ENCODE measurements at regions not wholly inside any gene's neighbourhood (a gene's known extent, or its start where the extent isn't known, plus 50 kb on each side); places are given as distances from the start of the nearest gene placed in this dataset.

DNA sequence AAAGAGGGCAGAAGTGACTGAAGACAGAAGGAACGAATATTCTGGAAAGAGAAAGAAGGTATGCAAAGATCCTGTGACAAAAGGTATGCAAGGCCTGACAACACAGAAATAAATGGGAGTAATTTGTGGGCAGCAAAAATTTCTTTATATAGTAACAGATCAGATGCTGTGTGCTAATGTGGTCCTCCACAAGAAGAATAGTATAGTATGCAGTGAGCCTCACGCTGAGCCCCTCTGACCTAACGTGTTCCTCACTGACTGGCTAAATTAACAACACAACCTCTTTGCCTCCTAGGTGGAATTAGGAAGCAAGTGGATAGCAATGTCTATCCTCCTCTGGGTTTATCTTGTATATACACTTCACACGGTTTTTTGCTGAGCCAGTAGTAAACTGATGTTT is 143.1 kb upstream of the SESN3 start:
- H3K4me1 ChIP-seq (ENCODE audit: insufficient read depth, low read length), result no peaks in the 10 kb centered on the region
- H3K4me3 Mint-ChIP-seq, result no peak overlapping the region
- ChIA-PET POLR2A (no interaction called here), CTCF (no interaction called here)
- ATAC-seq (ENCODE audit: poor library complexity) (no peak), DNase-seq (no peak)
- no peaks in the 10 kb centered on the region for H3K9me3 ChIP-seq (ENCODE audit: control insufficient read depth in 1 of 2, insufficient read depth in 1 of 2, low read length in 2 of 2)
- H3K4me1 Mint-ChIP-seq (ENCODE audit: low read depth), result no peaks in the 10 kb centered on the region
- H3K36me3 Mint-ChIP-seq (ENCODE audit: low read depth), result no peaks in the 10 kb centered on the region
- intact Hi-C loops (cut with DNase I, micrococcal nuclease), result loop anchor here in 1 of 2 experiments (10.0 kb wide), 1 partner anchor 139 kb away; the partner anchor contains the start of gene SESN3
- no peak overlapping the region for H3K27ac Mint-ChIP-seq
- no peak overlapping the region for H3K4me3 ChIP-seq (ENCODE audit: low read length)
- no peaks in the 10 kb centered on the region for H3K9me3 Mint-ChIP-seq
- TF ChIP-seq CTCF (IDR thresholded peaks at IDR 0.05), result no peak
- H3K27me3 ChIP-seq (ENCODE audit: control insufficient read depth in 1 of 2, insufficient read depth in 2 of 2, low read length in 2 of 2), result no peaks in the 10 kb centered on the region
- H3K36me3 ChIP-seq (ENCODE audit: insufficient read depth, low read length), result no peaks in the 10 kb centered on the region
- no peak overlapping the region for H3K27ac ChIP-seq (ENCODE audit: low read depth in 1 of 2, low read length in 2 of 2)
- H3K27me3 Mint-ChIP-seq, result no peaks in the 10 kb centered on the region

- Histone ChIP-seq H3K36me3 (ENCODE audit: insufficient read depth, low read length) (no peaks in the 10 kb centered on the region), H3K27me3 (ENCODE audit: control insufficient read depth in 1 of 2, insufficient read depth in 2 of 2, low read length in 2 of 2) (no peaks in the 10 kb centered on the region), H3K27ac (ENCODE audit: low read depth in 1 of 2, low read length in 2 of 2) (no peak overlapping the region), H3K4me3 (ENCODE audit: low read length) (no peak overlapping the region), H3K4me1 (ENCODE audit: insufficient read depth, low read length) (no peaks in the 10 kb centered on the region), H3K9me3 (ENCODE audit: control insufficient read depth in 1 of 2, insufficient read depth in 1 of 2, low read length in 2 of 2) (no peaks in the 10 kb centered on the region)
- no peak overlapping the region for H3K27ac Mint-ChIP-seq
- no peak overlapping the region for H3K4me3 Mint-ChIP-seq
- ChIA-PET POLR2A (no interaction called here), CTCF (no interaction called here)
- no peaks in the 10 kb centered on the region for H3K36me3 Mint-ChIP-seq (ENCODE audit: low read depth)
- intact Hi-C loops (cut with DNase I, micrococcal nuclease), result loop anchor here in 1 of 2 experiments (10.0 kb wide), 1 partner anchor 138 kb away; the partner anchor contains the start of gene SESN3
- no peaks in the 10 kb centered on the region for H3K4me1 Mint-ChIP-seq (ENCODE audit: low read depth)
- DNase-seq, result no peak
- no peaks in the 10 kb centered on the region for H3K9me3 Mint-ChIP-seq
- ATAC-seq (ENCODE audit: poor library complexity), result no peak
- no peaks in the 10 kb centered on the region for H3K27me3 Mint-ChIP-seq
- TF ChIP-seq CTCF (IDR thresholded peaks at IDR 0.05), result no peak
Measured at GRCh38 chr11:95373241-95373640, 142.2 kb upstream of the SESN3 start.

- H3K36me3 Mint-ChIP-seq (ENCODE audit: low read depth), result no peaks in the 10 kb centered on the region
- no peaks in the 10 kb centered on the region for H3K27me3 ChIP-seq (ENCODE audit: control insufficient read depth in 1 of 2, insufficient read depth in 2 of 2, low read length in 2 of 2)
- H3K36me3 ChIP-seq (ENCODE audit: insufficient read depth, low read length), result no peaks in the 10 kb centered on the region
- DNase-seq (no peak), ATAC-seq (ENCODE audit: poor library complexity) (no peak)
- H3K27ac ChIP-seq (ENCODE audit: low read depth in 1 of 2, low read length in 2 of 2), result no peak overlapping the region
- no peak overlapping the region for H3K4me3 Mint-ChIP-seq
- ChIA-PET CTCF (interaction anchor here (1.0 kb wide), 1 partner anchor 21 kb away, joined by 3 read pairs; no protein-coding TSS in a partner anchor), POLR2A (no interaction called here)
- no peak overlapping the region for H3K27ac Mint-ChIP-seq
- no peaks in the 10 kb centered on the region for H3K27me3 Mint-ChIP-seq
- H3K4me1 Mint-ChIP-seq (ENCODE audit: low read depth), result no peaks in the 10 kb centered on the region
- H3K4me1 ChIP-seq (ENCODE audit: insufficient read depth, low read length), result no peaks in the 10 kb centered on the region
- intact Hi-C loops (cut with DNase I, micrococcal nuclease), result loop anchor here in 1 of 2 experiments (10.0 kb wide), 1 partner anchor 137 kb away; the partner anchor contains the start of gene SESN3
- no peaks in the 10 kb centered on the region for H3K9me3 ChIP-seq (ENCODE audit: control insufficient read depth in 1 of 2, insufficient read depth in 1 of 2, low read length in 2 of 2)
- H3K9me3 Mint-ChIP-seq, result no peaks in the 10 kb centered on the region
- H3K4me3 ChIP-seq (ENCODE audit: low read length), result no peak overlapping the region
- no peak for TF ChIP-seq CTCF (IDR thresholded peaks at IDR 0.05)
Measured at GRCh38 chr11:95372097-95372656, 141.2 kb upstream of the SESN3 start.
